ENCODE measurements at regions not wholly inside any gene's neighbourhood (a gene's known extent, or its start where the extent isn't known, plus 50 kb on each side); places are given as distances from the start of the nearest gene placed in this dataset.

- Mint-ChIP-seq H3K27ac (no peak overlapping the region), H3K27me3 (ENCODE audit: low read depth) (peaks cover 4% of the 10 kb centered on the region), H3K36me3 (ENCODE audit: insufficient read depth in 2 of 2) (no peaks in the 10 kb centered on the region), H3K9me3 (no peaks in the 10 kb centered on the region), H3K4me3 (no peak overlapping the region), H3K4me1 (ENCODE audit: low read depth) (no peaks in the 10 kb centered on the region)
- ATAC-seq (replicated peaks in 1 of 2) (no peak), DNase-seq (no peak)
These were observed 184.4 kb downstream of the KIF26A start for GRCh38 chr14:104322531-104323366.

- H3K4me1 Mint-ChIP-seq (ENCODE audit: low read depth) = no peaks in the 10 kb centered on the region
- no peak for ATAC-seq (replicated peaks in 1 of 2)
- no peak for DNase-seq
- H3K9me3 Mint-ChIP-seq = no peaks in the 10 kb centered on the region
- H3K4me3 Mint-ChIP-seq = no peak overlapping the region
- H3K27me3 Mint-ChIP-seq (ENCODE audit: low read depth) = peaks cover 4% of the 10 kb centered on the region
- H3K36me3 Mint-ChIP-seq (ENCODE audit: insufficient read depth in 2 of 2) = no peaks in the 10 kb centered on the region
- H3K27ac Mint-ChIP-seq = no peak overlapping the region
These were observed 185.3 kb downstream of the KIF26A start for GRCh38 chr14:104323551-104324175.

- peaks cover 2 to 10% of the 10 kb centered on the region in 2 donors for H3K9me3 Mint-ChIP-seq
- peaks cover 1 to 2% of the 10 kb centered on the region in 2 donors for H3K36me3 Mint-ChIP-seq (ENCODE audit: insufficient read depth in 2 of 2)
- DNase-seq (no peak), ATAC-seq (replicated peaks in 1 of 2) (no peak)
- no peaks in the 10 kb centered on the region for H3K27me3 Mint-ChIP-seq (ENCODE audit: low read depth)
- no peak overlapping the region for H3K4me3 Mint-ChIP-seq
- no peaks in the 10 kb centered on the region for H3K4me1 Mint-ChIP-seq (ENCODE audit: low read depth)
- no peak overlapping the region for H3K27ac Mint-ChIP-seq
These were observed 188.5 kb downstream of the KIF26A start for GRCh38 chr14:104326848-104327247.

GRCh38 chr14:104328607-104329006 is 190.2 kb downstream of the KIF26A start:
- no peaks in the 10 kb centered on the region for H3K4me1 Mint-ChIP-seq (ENCODE audit: low read depth)
- no peak overlapping the region for H3K27ac Mint-ChIP-seq
- no peak overlapping the region for H3K4me3 Mint-ChIP-seq
- H3K27me3 Mint-ChIP-seq (ENCODE audit: low read depth) = no peaks in the 10 kb centered on the region
- ATAC-seq (replicated peaks in 1 of 2) = no peak
- H3K36me3 Mint-ChIP-seq (ENCODE audit: insufficient read depth in 2 of 2) = peaks cover 1 to 2% of the 10 kb centered on the region in 2 donors
- DNase-seq = no peak
- H3K9me3 Mint-ChIP-seq = peaks cover 2 to 10% of the 10 kb centered on the region in 2 donors

GRCh38 chr14:104329793-104330192 is 191.4 kb downstream of the KIF26A start:
- no peak for ATAC-seq (replicated peaks in 1 of 2)
- H3K4me1 Mint-ChIP-seq (ENCODE audit: low read depth) = no peaks in the 10 kb centered on the region
- no peak for DNase-seq
- H3K9me3 Mint-ChIP-seq = peaks cover 2 to 10% of the 10 kb centered on the region in 2 donors
- peaks cover 1 to 2% of the 10 kb centered on the region in 2 donors for H3K36me3 Mint-ChIP-seq (ENCODE audit: insufficient read depth in 2 of 2)
- H3K27ac Mint-ChIP-seq = no peak overlapping the region
- no peak overlapping the region for H3K4me3 Mint-ChIP-seq
- no peaks in the 10 kb centered on the region for H3K27me3 Mint-ChIP-seq (ENCODE audit: low read depth)

GRCh38 chr14:104331871-104332605 is 193.7 kb downstream of the KIF26A start:
- peaks cover 1 to 2% of the 10 kb centered on the region in 2 donors for H3K36me3 Mint-ChIP-seq (ENCODE audit: insufficient read depth in 2 of 2)
- DNase-seq (no peak), ATAC-seq (replicated peaks in 1 of 2) (no peak)
- H3K4me3 Mint-ChIP-seq = no peak overlapping the region
- no peaks in the 10 kb centered on the region for H3K27me3 Mint-ChIP-seq (ENCODE audit: low read depth)
- peaks cover 2 to 10% of the 10 kb centered on the region in 2 donors for H3K9me3 Mint-ChIP-seq
- no peaks in the 10 kb centered on the region for H3K4me1 Mint-ChIP-seq (ENCODE audit: low read depth)
- H3K27ac Mint-ChIP-seq = no peak overlapping the region

GRCh38 chr14:104332634-104333270 is 194.4 kb downstream of the KIF26A start:
- Mint-ChIP-seq H3K27ac (no peak overlapping the region), H3K9me3 (peaks cover 2 to 10% of the 10 kb centered on the region in 2 donors), H3K4me1 (ENCODE audit: low read depth) (no peaks in the 10 kb centered on the region), H3K27me3 (ENCODE audit: low read depth) (no peaks in the 10 kb centered on the region), H3K4me3 (no peak overlapping the region), H3K36me3 (ENCODE audit: insufficient read depth in 2 of 2) (peaks cover 1 to 2% of the 10 kb centered on the region in 2 donors)
- ATAC-seq (replicated peaks in 1 of 2) (no peak), DNase-seq (no peak)

- peaks cover 3 to 8% of the 10 kb centered on the region in 2 donors for H3K36me3 Mint-ChIP-seq (ENCODE audit: insufficient read depth in 2 of 2)
- no peaks in the 10 kb centered on the region for H3K4me1 Mint-ChIP-seq (ENCODE audit: low read depth)
- H3K9me3 Mint-ChIP-seq = peaks cover 7 to 16% of the 10 kb centered on the region in 2 donors
- H3K4me3 Mint-ChIP-seq = no peak overlapping the region
- ATAC-seq (replicated peaks in 1 of 2) = no peak
- H3K27me3 Mint-ChIP-seq (ENCODE audit: low read depth) = no peaks in the 10 kb centered on the region
- H3K27ac Mint-ChIP-seq = no peak overlapping the region
- no peak for DNase-seq
These were observed 195.4 kb downstream of the KIF26A start for GRCh38 chr14:104333646-104334423.

- Mint-ChIP-seq H3K27ac (no peak overlapping the region), H3K27me3 (ENCODE audit: low read depth) (no peaks in the 10 kb centered on the region), H3K9me3 (peaks cover 7 to 13% of the 10 kb centered on the region in 2 donors), H3K4me3 (no peak overlapping the region), H3K36me3 (ENCODE audit: insufficient read depth in 2 of 2) (peaks cover 3 to 6% of the 10 kb centered on the region in 2 donors), H3K4me1 (ENCODE audit: low read depth) (no peaks in the 10 kb centered on the region)
- no peak for ATAC-seq (replicated peaks in 1 of 2)
- no peak for DNase-seq
These were observed 196.2 kb downstream of the KIF26A start for GRCh38 chr14:104334424-104335161.

GRCh38 chr14:104335176-104335575 is 196.8 kb downstream of the KIF26A start:
- no peak for DNase-seq
- peaks cover 3 to 6% of the 10 kb centered on the region in 2 donors for H3K36me3 Mint-ChIP-seq (ENCODE audit: insufficient read depth in 2 of 2)
- no peaks in the 10 kb centered on the region for H3K4me1 Mint-ChIP-seq (ENCODE audit: low read depth)
- no peak overlapping the region for H3K4me3 Mint-ChIP-seq
- no peaks in the 10 kb centered on the region for H3K27me3 Mint-ChIP-seq (ENCODE audit: low read depth)
- no peak for ATAC-seq (replicated peaks in 1 of 2)
- peaks cover 7 to 11% of the 10 kb centered on the region in 2 donors for H3K9me3 Mint-ChIP-seq
- H3K27ac Mint-ChIP-seq = no peak overlapping the region

GRCh38 chr14:104335611-104336010 is 197.2 kb downstream of the KIF26A start:
- Mint-ChIP-seq H3K36me3 (ENCODE audit: insufficient read depth in 2 of 2) (peaks cover 3 to 6% of the 10 kb centered on the region in 2 donors), H3K9me3 (peaks cover 7 to 11% of the 10 kb centered on the region in 2 donors), H3K4me1 (ENCODE audit: low read depth) (no peaks in the 10 kb centered on the region), H3K27ac (no peak overlapping the region), H3K27me3 (ENCODE audit: low read depth) (no peaks in the 10 kb centered on the region), H3K4me3 (no peak overlapping the region)
- DNase-seq (no peak), ATAC-seq (replicated peaks in 1 of 2) (no peak)

GRCh38 chr14:104337351-104337750 is 199.0 kb downstream of the KIF26A start:
- ATAC-seq (replicated peaks in 1 of 2) (no peak), DNase-seq (no peak)
- Mint-ChIP-seq H3K4me1 (ENCODE audit: low read depth) (no peaks in the 10 kb centered on the region), H3K9me3 (peaks cover 5 to 8% of the 10 kb centered on the region in 2 donors), H3K27me3 (ENCODE audit: low read depth) (no peaks in the 10 kb centered on the region), H3K36me3 (ENCODE audit: insufficient read depth in 2 of 2) (peaks cover 2 to 6% of the 10 kb centered on the region in 2 donors), H3K4me3 (no peak overlapping the region), H3K27ac (no peak overlapping the region)

Data from activated T-cell treated with anti-CD3 and anti-CD28 coated beads, Interleukin-2, amount 50 U/mL, for 72 hours (primary cell).